ENCODE measurements at regions not wholly inside any gene's neighbourhood (a gene's known extent, or its start where the extent isn't known, plus 50 kb on each side); places are given as distances from the start of the nearest gene placed in this dataset.
A peak's percentile ranks its signal among the peaks of the same experiment; 100 is the strongest.

GRCh38 chr13:99873832-99874430 lies 97.6 kb downstream of the ZIC5 start:
- H3K4me1 ChIP-seq (ENCODE audit: low read length), result peaks cover 6% of the 10 kb centered on the region
- no peaks in the 10 kb centered on the region for H3K36me3 ChIP-seq (replicated peaks; ENCODE audit: low read depth, low read length)
- TF ChIP-seq CTCF (IDR thresholded peaks at IDR 0.05; ENCODE audit: low read depth, low read length) (no peak), EZH2phosphoT487 (IDR thresholded peaks at IDR 0.05; ENCODE audit: low read depth) (no peak)
- no peak overlapping the region for H3K4me2 ChIP-seq (ENCODE audit: low read length)
- H2AFZ ChIP-seq (ENCODE audit: low read depth, low read length), result no peak overlapping the region
- no peaks in the 10 kb centered on the region for H3K9me3 ChIP-seq (ENCODE audit: insufficient read depth, low read length)
- H4K20me1 ChIP-seq (ENCODE audit: insufficient read depth, low read length), result no peaks in the 10 kb centered on the region
- no peak overlapping the region for H3K4me3 ChIP-seq (ENCODE audit: low read length)
- H3K27me3 ChIP-seq (ENCODE audit: low read depth, low read length), result peaks cover 3% of the 10 kb centered on the region; the same call in 1 of the 2 replicates
- no peaks in the 10 kb centered on the region for H3K79me2 ChIP-seq (ENCODE audit: low read length)
- no peak overlapping the region for H3K9ac ChIP-seq (ENCODE audit: low read length)
- no peak overlapping the region for H3K27ac ChIP-seq (ENCODE audit: low read length)

GRCh38 chr13:99873141-99873540 lies 98.4 kb downstream of the ZIC5 start:
- TF ChIP-seq CTCF (IDR thresholded peaks at IDR 0.05; ENCODE audit: low read depth, low read length), result no peak
- TF ChIP-seq EZH2phosphoT487 (IDR thresholded peaks at IDR 0.05; ENCODE audit: low read depth), result no peak
- Histone ChIP-seq H3K4me1 (ENCODE audit: low read length) (peaks cover 6% of the 10 kb centered on the region), H2AFZ (ENCODE audit: low read depth, low read length) (no peak overlapping the region), H3K36me3 (replicated peaks; ENCODE audit: low read depth, low read length) (no peaks in the 10 kb centered on the region), H3K9me3 (ENCODE audit: insufficient read depth, low read length) (no peaks in the 10 kb centered on the region), H3K79me2 (ENCODE audit: low read length) (no peaks in the 10 kb centered on the region), H3K27me3 (ENCODE audit: low read depth, low read length) (peaks cover 3% of the 10 kb centered on the region; the same call in 1 of the 2 replicates), H3K4me2 (ENCODE audit: low read length) (no peak overlapping the region), H3K4me3 (ENCODE audit: low read length) (no peak overlapping the region), H3K9ac (ENCODE audit: low read length) (no peak overlapping the region), H3K27ac (ENCODE audit: low read length) (no peak overlapping the region), H4K20me1 (ENCODE audit: insufficient read depth, low read length) (no peaks in the 10 kb centered on the region)

GRCh38 chr13:99871249-99871898 lies 100.2 kb downstream of the ZIC5 start:
- no peak overlapping the region for H3K4me3 ChIP-seq (ENCODE audit: low read length)
- peak overlapping the region; percentile 10; the same call in 1 of the 2 replicates for H3K4me2 ChIP-seq (ENCODE audit: low read length)
- TF ChIP-seq CTCF (IDR thresholded peaks at IDR 0.05; ENCODE audit: low read depth, low read length), result no peak
- TF ChIP-seq EZH2phosphoT487 (IDR thresholded peaks at IDR 0.05; ENCODE audit: low read depth), result no peak

GRCh38 chr13:99870541-99870940 lies 101.0 kb downstream of the ZIC5 start:
- H3K27ac ChIP-seq (ENCODE audit: low read length), result no peak overlapping the region
- H3K4me1 ChIP-seq (ENCODE audit: low read length), result peaks cover 6% of the 10 kb centered on the region
- H4K20me1 ChIP-seq (ENCODE audit: insufficient read depth, low read length), result no peaks in the 10 kb centered on the region
- peaks cover 3% of the 10 kb centered on the region; the same call in 1 of the 2 replicates for H3K27me3 ChIP-seq (ENCODE audit: low read depth, low read length)
- no peak overlapping the region for H3K4me2 ChIP-seq (ENCODE audit: low read length)
- H3K9me3 ChIP-seq (ENCODE audit: insufficient read depth, low read length), result no peaks in the 10 kb centered on the region
- no peaks in the 10 kb centered on the region for H3K79me2 ChIP-seq (ENCODE audit: low read length)
- no peak overlapping the region for H3K9ac ChIP-seq (ENCODE audit: low read length)
- H2AFZ ChIP-seq (ENCODE audit: low read depth, low read length), result no peak overlapping the region
- TF ChIP-seq CTCF (IDR thresholded peaks at IDR 0.05; ENCODE audit: low read depth, low read length) (no peak), EZH2phosphoT487 (IDR thresholded peaks at IDR 0.05; ENCODE audit: low read depth) (no peak)
- H3K4me3 ChIP-seq (ENCODE audit: low read length), result no peak overlapping the region
- H3K36me3 ChIP-seq (replicated peaks; ENCODE audit: low read depth, low read length), result no peaks in the 10 kb centered on the region

More at GRCh38 chr13:99871249-99871898, 100.2 kb downstream of the ZIC5 start:
- Histone ChIP-seq H3K79me2 (ENCODE audit: low read length) (no peaks in the 10 kb centered on the region), H2AFZ (ENCODE audit: low read depth, low read length) (no peak overlapping the region), H4K20me1 (ENCODE audit: insufficient read depth, low read length) (no peaks in the 10 kb centered on the region), H3K36me3 (replicated peaks; ENCODE audit: low read depth, low read length) (no peaks in the 10 kb centered on the region), H3K27me3 (ENCODE audit: low read depth, low read length) (peaks cover 3% of the 10 kb centered on the region; the same call in 1 of the 2 replicates), H3K4me1 (ENCODE audit: low read length) (peaks cover 6% of the 10 kb centered on the region), H3K9me3 (ENCODE audit: insufficient read depth, low read length) (no peaks in the 10 kb centered on the region), H3K9ac (ENCODE audit: low read length) (no peak overlapping the region), H3K27ac (ENCODE audit: low read length) (no peak overlapping the region)
